RWPE1 (cell line): ENCODE measurements at regions not wholly inside any gene's neighbourhood (a gene's known extent, or its start where the extent isn't known, plus 50 kb on each side); places are given as distances from the start of the nearest gene placed in this dataset.

ENCODE experiments used
- CTCF ChIA-PET: fragments of 350-600 bp; sonication (Branson Sonifier 250); formaldehyde crosslinking; extraction: SDS; loops from one replicate; lab custom pipeline; 2021; lab: Yijun Ruan, JAX
- POLR2A ChIA-PET: fragments of 400-600 bp; formaldehyde crosslinking; extraction: SDS; loops from one replicate; lab custom pipeline; 2020; ENCODE audit warnings: antibody characterized with exemption; ENCODE audit not compliant: low non-redundant PET; lab: Yijun Ruan, JAX
- DNase-seq: peaks from one replicate; pipeline ENCODE4 v3.0.0; 2012; ENCODE audit warnings: low spot score
- H3K27ac ChIP-seq: fragments of 450-650 bp; 2 replicates; pipeline ENCODE4 v1.5.1; 2017
- CTCF ChIP-seq: fragments of 450-650 bp; conservative IDR thresholded peaks from 2 replicates; pipeline ENCODE4 v1.5.1; 2017; ENCODE audit warnings: low read depth, mild to moderate bottlenecking

GRCh38 chr22:47586038-47586437 is 823.6 kb downstream of the TBC1D22A start:
- DNase-seq: no peak
- POLR2A ChIA-PET: no interaction called here
- no peak overlapping the region for H3K27ac ChIP-seq
- CTCF ChIA-PET: no interaction called here
- TF ChIP-seq CTCF: no peak

GRCh38 chr22:47583959-47584562 is 821.6 kb downstream of the TBC1D22A start:
- TF ChIP-seq CTCF: no peak
- DNase-seq: no peak
- no peak overlapping the region for H3K27ac ChIP-seq
- CTCF ChIA-PET: no interaction called here
- POLR2A ChIA-PET: no interaction called here

- ChIA-PET CTCF (no interaction called here), POLR2A (no interaction called here)
- H3K27ac ChIP-seq: no peak overlapping the region
- DNase-seq: no peak
- no peak for TF ChIP-seq CTCF
Observed at GRCh38 chr22:47582067-47582466, 819.6 kb downstream of the TBC1D22A start.

- DNase-seq: no peak
- CTCF ChIA-PET: interaction anchor here (0.5 kb wide), 1 partner anchor 591 kb away, joined by 3 read pairs; no protein-coding TSS in a partner anchor
Observed at GRCh38 chr22:47580121-47580520, 817.7 kb downstream of the TBC1D22A start.

GRCh38 chr22:47576908-47577307 is 814.5 kb downstream of the TBC1D22A start:
- TF ChIP-seq CTCF: no peak
- no peak overlapping the region for H3K27ac ChIP-seq
- DNase-seq: no peak
- POLR2A ChIA-PET: no interaction called here
- CTCF ChIA-PET: no interaction called here

More at GRCh38 chr22:47580121-47580520, 817.7 kb downstream of the TBC1D22A start:
- TF ChIP-seq CTCF: no peak
- no peak overlapping the region for H3K27ac ChIP-seq
- POLR2A ChIA-PET: no interaction called here

- DNase-seq: no peak
- POLR2A ChIA-PET: no interaction called here
- CTCF ChIA-PET: no interaction called here
- TF ChIP-seq CTCF: no peak
- no peak overlapping the region for H3K27ac ChIP-seq
Observed at GRCh38 chr22:47575291-47575690, 812.8 kb downstream of the TBC1D22A start.
